ENCODE measurements at regions not wholly inside any gene's neighbourhood (a gene's known extent, or its start where the extent isn't known, plus 50 kb on each side); places are given as distances from the start of the nearest gene placed in this dataset.

- no peak for TF ChIP-seq RFX5 (IDR thresholded peaks at IDR 0.05; ENCODE audit: low read depth, low read length)
- no peak for TF ChIP-seq BHLHE40 (IDR thresholded peaks at IDR 0.05; ENCODE audit: low read depth, low read length)
- no peak for TF ChIP-seq CEBPB (IDR thresholded peaks at IDR 0.05; ENCODE audit: low read depth, low read length)
- TF ChIP-seq RAD21 (IDR thresholded peaks at IDR 0.05; ENCODE audit: low read length), result no peak
- no peak for TF ChIP-seq MAZ (IDR thresholded peaks at IDR 0.05; ENCODE audit: borderline replicate concordance, low read depth, low read length)
- no peak for TF ChIP-seq NFE2L2 (IDR thresholded peaks at IDR 0.05; ENCODE audit: low read depth, low read length)
- no peak for TF ChIP-seq ELK1 (IDR thresholded peaks at IDR 0.05; ENCODE audit: borderline replicate concordance, low read depth, low read length)
- TF ChIP-seq USF2 (IDR thresholded peaks at IDR 0.05; ENCODE audit: low read depth, low read length), result no peak
- no peak for TF ChIP-seq SMC3 (IDR thresholded peaks at IDR 0.05; ENCODE audit: low read depth, low read length)
- ATAC-seq (ENCODE audit: low read depth) (no peak), DNase-seq (no peak)
- Histone ChIP-seq H3K9ac (ENCODE audit: low read depth, low read length) (no peak overlapping the region), H2BK5ac (ENCODE audit: low read depth, low read length, poor library complexity, severe bottlenecking) (no peak overlapping the region), H3K56ac (ENCODE audit: extremely low read depth, insufficient read depth, low read length) (no peak overlapping the region), H3K79me1 (ENCODE audit: low read depth in 1 of 2, low read length in 2 of 2) (no peaks in the 10 kb centered on the region), H2BK15ac (ENCODE audit: low read depth, low read length) (no peak overlapping the region), H3K9me1 (ENCODE audit: insufficient read depth, low read length) (no peaks in the 10 kb centered on the region), H3K4ac (ENCODE audit: low read depth, low read length) (no peak overlapping the region), H2AFZ (replicated peaks; ENCODE audit: low read length, poor library complexity) (no peak overlapping the region), H2BK20ac (ENCODE audit: low read depth, low read length) (no peak overlapping the region), H3K27me3 (ENCODE audit: control insufficient read depth, insufficient read depth, low read length) (peaks cover 3% of the 10 kb centered on the region; the same call in 1 of the 2 replicates), H4K91ac (ENCODE audit: insufficient read depth, low read depth, low read length) (no peak overlapping the region), H3K9me3 (ENCODE audit: control insufficient read depth, insufficient read depth, low read length) (no peaks in the 10 kb centered on the region), H4K8ac (ENCODE audit: low read depth in 2 of 2, low read length in 2 of 2) (no peak overlapping the region), H3K14ac (replicated peaks; ENCODE audit: low read depth, low read length) (no peak overlapping the region), H2AK9ac (replicated peaks; ENCODE audit: low read depth, low read length, poor library complexity) (no peak overlapping the region), H3K4me3 (ENCODE audit: insufficient read depth, low read depth, low read length) (no peak overlapping the region), H2BK120ac (ENCODE audit: low read depth, low read length) (no peak overlapping the region), H3K4me2 (ENCODE audit: low read depth, low read length) (no peak overlapping the region), H3K36me3 (ENCODE audit: control insufficient read depth, insufficient read depth, low read length) (no peaks in the 10 kb centered on the region), H2AK5ac (ENCODE audit: low read depth, low read length) (no peak overlapping the region), H3K18ac (ENCODE audit: low read depth, low read length) (no peak overlapping the region), H3K23ac (ENCODE audit: low read depth, low read length) (no peak overlapping the region), H4K5ac (ENCODE audit: low read depth, low read length) (no peak overlapping the region), H3K4me1 (ENCODE audit: control insufficient read depth, insufficient read depth, low read length) (no peaks in the 10 kb centered on the region; the same call in 1 of the 2 replicates), H3K27ac (ENCODE audit: insufficient read depth, low read length) (no peak overlapping the region), H4K20me1 (ENCODE audit: insufficient read depth, low read length) (no peaks in the 10 kb centered on the region)
- WGBS, 2 experiments (ENCODE audit: extremely low coverage in 2 of 2, insufficient read length in 1 of 2), result 86% methylated on average over 2 of the region's 5 CpGs; no CpG with 5 or more reads in 1 of the 2 experiments
- BruUV-seq (replicated peaks), result no TSS peak
- POLR2A ChIA-PET (ENCODE audit: unreplicated experiment), result no interaction called here
- intact Hi-C loops (cut with micrococcal nuclease), result no loop called here
- in situ Hi-C loops (cut with MboI; ENCODE audit: low sequenced_read_pairs), result no loop called here
- dilution Hi-C loops (cut with HindIII; ENCODE audit: low sequenced_read_pairs, unreplicated experiment), result no loop called here
- CTCF ChIA-PET, result no interaction called here
Observed at GRCh38 chr10:61173450-61173849, 229.5 kb upstream of the RHOBTB1 start.
